ENCODE measurements at regions not wholly inside any gene's neighbourhood (a gene's known extent, or its start where the extent isn't known, plus 50 kb on each side); places are given as distances from the start of the nearest gene placed in this dataset.

DNA sequence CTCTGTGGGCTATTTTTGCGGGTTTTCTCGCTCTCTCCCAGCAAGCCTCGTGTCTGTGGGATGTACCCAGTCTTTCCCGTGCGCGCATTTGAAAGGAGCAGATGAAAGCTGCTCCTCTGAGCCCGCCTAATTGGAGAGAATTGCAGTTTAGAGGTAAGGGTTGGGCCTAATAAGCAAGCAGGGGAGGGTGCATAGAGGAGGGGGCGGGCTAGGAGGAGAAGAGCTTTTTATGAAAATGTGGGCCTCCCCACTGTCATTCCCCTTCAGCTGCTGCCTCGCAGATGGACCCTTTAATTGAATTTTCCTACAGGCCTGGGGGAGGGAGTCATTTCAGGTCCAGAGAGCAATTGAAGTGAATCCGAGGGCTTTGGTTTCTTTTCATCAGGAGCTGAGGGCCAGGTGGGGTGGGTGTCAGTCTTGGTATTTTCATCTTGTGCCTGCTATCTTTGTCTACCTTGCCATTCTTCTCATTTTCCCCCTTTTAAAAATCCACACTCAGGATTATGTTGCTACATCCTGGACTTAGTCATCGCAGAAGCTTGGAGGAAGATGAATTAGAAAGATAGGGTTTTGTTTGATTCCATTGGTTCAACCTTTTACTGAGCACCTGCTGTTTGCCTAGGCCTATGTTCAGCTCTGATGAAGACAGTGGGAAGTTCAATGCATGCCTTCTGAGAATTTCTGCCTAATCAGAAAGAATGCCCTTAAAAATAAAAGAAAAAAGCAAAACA is 423.4 kb downstream of the CD83 start:
- Histone ChIP-seq H3F3A (ENCODE audit: insufficient read depth, low read length, poor library complexity, severe bottlenecking) (no peaks in the 10 kb centered on the region), H2AFZ (ENCODE audit: low read depth, low read length) (no peak overlapping the region), H4K20me1 (ENCODE audit: insufficient read depth) (no peaks in the 10 kb centered on the region), H3K79me2 (replicated peaks; ENCODE audit: insufficient read depth, low read length) (no peaks in the 10 kb centered on the region), H3K36me3 (ENCODE audit: insufficient read depth, low read length) (no peaks in the 10 kb centered on the region), H3K4me2 (ENCODE audit: low read length) (no peak overlapping the region), H3K27me3 (ENCODE audit: insufficient read depth, low read depth, low read length) (no peaks in the 10 kb centered on the region), H3K27ac (ENCODE audit: low read length) (no peak overlapping the region), H3K9me2 (ENCODE audit: insufficient read depth, low read length) (no peaks in the 10 kb centered on the region), H3K9me3 (ENCODE audit: low read length) (no peaks in the 10 kb centered on the region), H3K4me3 (ENCODE audit: low read length) (no peak overlapping the region), H3K9ac (ENCODE audit: low read length) (no peak overlapping the region)
- TF ChIP-seq CTCF (IDR thresholded peaks at IDR 0.05; ENCODE audit: poor library complexity, severe bottlenecking) (no peak), MXI1 (conservative IDR thresholded peaks at IDR 0.05; ENCODE audit: poor library complexity, severe bottlenecking) (no peak), SMC3 (conservative IDR thresholded peaks at IDR 0.05; ENCODE audit: poor library complexity) (no peak)

DNA sequence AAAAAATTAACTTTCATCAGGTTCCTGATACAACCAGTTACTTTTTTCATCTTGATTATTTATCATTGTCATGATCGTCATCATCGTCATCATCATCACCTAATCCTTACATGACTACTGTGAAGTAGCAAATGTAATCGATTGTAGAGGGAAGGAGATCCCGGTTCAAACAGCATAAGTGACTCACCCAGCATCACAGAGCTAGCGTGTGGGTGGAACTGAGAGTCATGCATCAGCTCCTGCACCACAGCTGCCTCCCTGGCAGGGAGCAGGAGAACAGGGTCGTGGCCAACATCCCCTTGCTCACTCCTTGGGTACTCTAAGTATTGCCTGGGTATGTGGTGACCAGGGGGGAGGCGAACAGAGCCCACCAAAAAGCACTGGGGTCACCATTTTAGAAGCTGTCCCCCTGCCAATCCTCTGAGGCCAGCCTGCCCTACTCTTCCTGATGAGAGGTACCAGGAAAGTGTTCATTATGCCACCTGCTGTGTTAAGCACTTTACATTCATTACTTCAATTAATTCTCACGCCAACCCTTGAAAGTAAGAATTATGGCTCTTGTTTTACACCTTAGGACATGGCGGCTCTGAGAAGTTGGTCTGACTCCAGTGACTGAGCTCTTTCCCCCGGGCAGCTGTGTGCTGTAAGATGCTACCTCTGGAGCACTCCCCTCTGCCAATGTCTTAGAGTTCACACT is 425.2 kb downstream of the CD83 start:
- no peak overlapping the region for H3K9ac ChIP-seq (ENCODE audit: low read length)
- H3K27me3 ChIP-seq (ENCODE audit: insufficient read depth, low read depth, low read length) = no peaks in the 10 kb centered on the region
- no peak overlapping the region for H2AFZ ChIP-seq (ENCODE audit: low read depth, low read length)
- no peak overlapping the region for H3K4me2 ChIP-seq (ENCODE audit: low read length)
- no peaks in the 10 kb centered on the region for H3K9me2 ChIP-seq (ENCODE audit: insufficient read depth, low read length)
- no peak overlapping the region for H3K27ac ChIP-seq (ENCODE audit: low read length)
- no peaks in the 10 kb centered on the region for H3F3A ChIP-seq (ENCODE audit: insufficient read depth, low read length, poor library complexity, severe bottlenecking)
- H3K36me3 ChIP-seq (ENCODE audit: insufficient read depth, low read length) = no peaks in the 10 kb centered on the region
- no peaks in the 10 kb centered on the region for H3K79me2 ChIP-seq (replicated peaks; ENCODE audit: insufficient read depth, low read length)
- H3K4me3 ChIP-seq (ENCODE audit: low read length) = no peak overlapping the region
- no peaks in the 10 kb centered on the region for H4K20me1 ChIP-seq (ENCODE audit: insufficient read depth)
- H3K9me3 ChIP-seq (ENCODE audit: low read length) = no peaks in the 10 kb centered on the region
- TF ChIP-seq POLR2AphosphoS5 (IDR thresholded peaks at IDR 0.05) = no peak

DNA sequence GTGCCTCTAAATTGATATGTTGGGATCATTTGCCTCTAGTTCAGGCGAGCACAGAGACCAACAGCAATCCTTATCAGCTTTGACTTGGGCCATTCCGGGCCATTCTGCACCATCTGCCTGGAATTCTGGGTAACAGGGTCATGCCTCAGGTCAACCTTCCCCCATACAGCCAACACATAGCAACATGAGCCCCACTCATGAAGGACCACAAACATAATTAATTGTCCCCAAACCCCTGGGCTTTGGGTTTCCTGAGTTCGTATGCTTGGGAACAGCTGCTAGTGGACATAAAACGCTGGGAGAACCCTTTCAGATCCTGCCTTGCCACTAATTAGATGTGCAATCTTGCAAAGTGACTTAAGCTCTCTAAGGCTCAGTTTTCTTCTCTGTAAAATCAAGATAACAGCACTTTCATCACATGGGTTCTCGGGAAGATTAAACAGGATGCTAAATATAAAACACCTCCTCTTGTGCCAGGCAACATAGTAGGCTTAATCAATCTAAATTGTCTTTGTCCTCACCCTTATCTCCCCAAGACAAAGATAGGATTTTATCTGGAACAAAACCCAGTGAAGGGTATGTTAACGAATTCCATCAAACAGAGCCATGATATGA is 426.5 kb downstream of the CD83 start:
- no peak overlapping the region for H2AFZ ChIP-seq (ENCODE audit: low read depth, low read length)
- H3K4me3 ChIP-seq (ENCODE audit: low read length) = no peak overlapping the region
- no peak for TF ChIP-seq EP300 (conservative IDR thresholded peaks at IDR 0.05; ENCODE audit: poor library complexity, severe bottlenecking)
- no peak for TF ChIP-seq RAD21 (conservative IDR thresholded peaks at IDR 0.05)
- TF ChIP-seq CTCF (IDR thresholded peaks at IDR 0.05; ENCODE audit: poor library complexity, severe bottlenecking) = no peak
- no peak for TF ChIP-seq MXI1 (conservative IDR thresholded peaks at IDR 0.05; ENCODE audit: poor library complexity, severe bottlenecking)
- no peak for TF ChIP-seq TAF1 (IDR thresholded peaks at IDR 0.05; ENCODE audit: low read depth)
- no peak for TF ChIP-seq EZH2 (IDR thresholded peaks at IDR 0.05; ENCODE audit: borderline replicate concordance, insufficient read depth, low read length, poor library complexity, severe bottlenecking)
- TF ChIP-seq POLR2AphosphoS5 (IDR thresholded peaks at IDR 0.05) = no peak
- no peak for TF ChIP-seq REST (IDR thresholded peaks at IDR 0.05; ENCODE audit: borderline replicate concordance)
- TF ChIP-seq SMC3 (conservative IDR thresholded peaks at IDR 0.05; ENCODE audit: poor library complexity) = no peak
- H3K9ac ChIP-seq (ENCODE audit: low read length) = no peak overlapping the region
- no peaks in the 10 kb centered on the region for H3F3A ChIP-seq (ENCODE audit: insufficient read depth, low read length, poor library complexity, severe bottlenecking)
- no peaks in the 10 kb centered on the region for H3K79me2 ChIP-seq (replicated peaks; ENCODE audit: insufficient read depth, low read length)
- no peaks in the 10 kb centered on the region for H4K20me1 ChIP-seq (ENCODE audit: insufficient read depth)
- no peaks in the 10 kb centered on the region for H3K27me3 ChIP-seq (ENCODE audit: insufficient read depth, low read depth, low read length)
- H3K36me3 ChIP-seq (ENCODE audit: insufficient read depth, low read length) = no peaks in the 10 kb centered on the region
- no peaks in the 10 kb centered on the region for H3K9me3 ChIP-seq (ENCODE audit: low read length)
- H3K27ac ChIP-seq (ENCODE audit: low read length) = no peak overlapping the region
- H3K4me2 ChIP-seq (ENCODE audit: low read length) = no peak overlapping the region
- H3K9me2 ChIP-seq (ENCODE audit: insufficient read depth, low read length) = no peaks in the 10 kb centered on the region
